ENCODE measurements at regions not wholly inside any gene's neighbourhood (a gene's known extent, or its start where the extent isn't known, plus 50 kb on each side); places are given as distances from the start of the nearest gene placed in this dataset.
"Not testable (repeated sequence)": the region's sequence is repeated elsewhere in the genome, so short reads cannot be mapped to it uniquely, and the experiment has no call there.

DNA sequence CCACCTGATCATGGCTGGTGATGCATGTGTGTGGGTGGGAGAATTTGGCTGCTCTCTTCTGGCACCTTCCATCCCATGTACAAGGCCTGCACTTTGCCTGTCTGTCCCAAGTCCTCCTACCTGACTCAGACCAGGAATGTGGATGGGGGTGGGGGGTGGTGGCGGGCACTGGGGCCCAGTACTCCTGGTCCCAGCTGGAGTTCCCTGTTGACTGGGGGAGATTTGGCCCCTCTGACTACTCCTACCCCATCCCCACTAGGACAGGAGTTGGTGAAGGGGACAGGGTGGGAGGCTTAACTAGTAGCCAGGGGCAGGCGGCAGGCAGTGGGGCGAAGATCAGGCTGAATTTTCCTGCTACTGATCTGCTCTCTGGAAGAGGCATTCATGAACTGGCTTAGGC lies 126.6 kb downstream of the POTEH start:
- TF ChIP-seq, protein P1, sequence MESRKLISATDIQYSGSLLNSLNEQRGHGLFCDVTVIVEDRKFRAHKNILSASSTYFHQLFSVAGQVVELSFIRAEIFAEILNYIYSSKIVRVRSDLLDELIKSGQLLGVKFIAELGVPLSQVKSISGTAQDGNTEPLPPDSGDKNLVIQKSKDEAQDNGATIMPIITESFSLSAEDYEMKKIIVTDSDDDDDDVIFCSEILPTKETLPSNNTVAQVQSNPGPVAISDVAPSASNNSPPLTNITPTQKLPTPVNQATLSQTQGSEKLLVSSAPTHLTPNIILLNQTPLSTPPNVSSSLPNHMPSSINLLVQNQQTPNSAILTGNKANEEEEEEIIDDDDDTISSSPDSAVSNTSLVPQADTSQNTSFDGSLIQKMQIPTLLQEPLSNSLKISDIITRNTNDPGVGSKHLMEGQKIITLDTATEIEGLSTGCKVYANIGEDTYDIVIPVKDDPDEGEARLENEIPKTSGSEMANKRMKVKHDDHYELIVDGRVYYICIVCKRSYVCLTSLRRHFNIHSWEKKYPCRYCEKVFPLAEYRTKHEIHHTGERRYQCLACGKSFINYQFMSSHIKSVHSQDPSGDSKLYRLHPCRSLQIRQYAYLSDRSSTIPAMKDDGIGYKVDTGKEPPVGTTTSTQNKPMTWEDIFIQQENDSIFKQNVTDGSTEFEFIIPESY (CRISPR knock-in tag; IDR thresholded peaks at IDR 0.05), result not testable (repeated sequence)
- TF ChIP-seq, protein P2, sequence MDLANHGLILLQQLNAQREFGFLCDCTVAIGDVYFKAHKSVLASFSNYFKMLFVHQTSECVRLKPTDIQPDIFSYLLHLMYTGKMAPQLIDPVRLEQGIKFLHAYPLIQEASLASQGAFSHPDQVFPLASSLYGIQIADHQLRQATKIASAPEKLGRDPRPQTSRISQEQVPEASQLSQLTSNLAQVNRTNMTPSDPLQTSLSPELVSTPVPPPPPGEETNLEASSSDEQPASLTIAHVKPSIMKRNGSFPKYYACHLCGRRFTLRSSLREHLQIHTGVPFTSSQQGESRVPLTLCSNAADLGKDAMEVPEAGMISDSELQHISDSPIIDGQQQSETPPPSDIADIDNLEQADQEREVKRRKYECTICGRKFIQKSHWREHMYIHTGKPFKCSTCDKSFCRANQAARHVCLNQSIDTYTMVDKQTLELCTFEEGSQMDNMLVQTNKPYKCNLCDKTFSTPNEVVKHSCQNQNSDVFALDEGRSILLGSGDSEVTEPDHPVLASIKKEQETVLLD (IDR thresholded peaks at IDR 0.05), result not testable (repeated sequence)
- TF ChIP-seq, protein P3, sequence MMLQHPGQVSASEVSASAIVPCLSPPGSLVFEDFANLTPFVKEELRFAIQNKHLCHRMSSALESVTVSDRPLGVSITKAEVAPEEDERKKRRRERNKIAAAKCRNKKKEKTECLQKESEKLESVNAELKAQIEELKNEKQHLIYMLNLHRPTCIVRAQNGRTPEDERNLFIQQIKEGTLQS (IDR thresholded peaks at IDR 0.05), result not testable (repeated sequence)
- TF ChIP-seq, protein P3 (CRISPR knock-in tag; conservative IDR thresholded peaks at IDR 0.05), result not testable (repeated sequence)
- TF ChIP-seq ETS2 (tag; IDR thresholded peaks at IDR 0.05; ENCODE audit: borderline replicate concordance, poor library complexity, severe bottlenecking); RAD21 (CRISPR knock-in tag; conservative IDR thresholded peaks at IDR 0.05 in 1 of 2, IDR thresholded peaks at IDR 0.05 in 1 of 2); HDGF (IDR thresholded peaks at IDR 0.05); SRSF9 (IDR thresholded peaks at IDR 0.05; ENCODE audit: borderline replicate concordance, low read depth, low read length): not testable (repeated sequence)
- TF ChIP-seq, protein P4, sequence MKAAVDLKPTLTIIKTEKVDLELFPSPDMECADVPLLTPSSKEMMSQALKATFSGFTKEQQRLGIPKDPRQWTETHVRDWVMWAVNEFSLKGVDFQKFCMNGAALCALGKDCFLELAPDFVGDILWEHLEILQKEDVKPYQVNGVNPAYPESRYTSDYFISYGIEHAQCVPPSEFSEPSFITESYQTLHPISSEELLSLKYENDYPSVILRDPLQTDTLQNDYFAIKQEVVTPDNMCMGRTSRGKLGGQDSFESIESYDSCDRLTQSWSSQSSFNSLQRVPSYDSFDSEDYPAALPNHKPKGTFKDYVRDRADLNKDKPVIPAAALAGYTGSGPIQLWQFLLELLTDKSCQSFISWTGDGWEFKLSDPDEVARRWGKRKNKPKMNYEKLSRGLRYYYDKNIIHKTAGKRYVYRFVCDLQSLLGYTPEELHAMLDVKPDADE (conservative IDR thresholded peaks at IDR 0.05; ENCODE audit: control insufficient read depth, low read depth, low read length), result not testable (repeated sequence)
